ENCODE measurements at regions not wholly inside any gene's neighbourhood (a gene's known extent, or its start where the extent isn't known, plus 50 kb on each side); places are given as distances from the start of the nearest gene placed in this dataset.

DNA sequence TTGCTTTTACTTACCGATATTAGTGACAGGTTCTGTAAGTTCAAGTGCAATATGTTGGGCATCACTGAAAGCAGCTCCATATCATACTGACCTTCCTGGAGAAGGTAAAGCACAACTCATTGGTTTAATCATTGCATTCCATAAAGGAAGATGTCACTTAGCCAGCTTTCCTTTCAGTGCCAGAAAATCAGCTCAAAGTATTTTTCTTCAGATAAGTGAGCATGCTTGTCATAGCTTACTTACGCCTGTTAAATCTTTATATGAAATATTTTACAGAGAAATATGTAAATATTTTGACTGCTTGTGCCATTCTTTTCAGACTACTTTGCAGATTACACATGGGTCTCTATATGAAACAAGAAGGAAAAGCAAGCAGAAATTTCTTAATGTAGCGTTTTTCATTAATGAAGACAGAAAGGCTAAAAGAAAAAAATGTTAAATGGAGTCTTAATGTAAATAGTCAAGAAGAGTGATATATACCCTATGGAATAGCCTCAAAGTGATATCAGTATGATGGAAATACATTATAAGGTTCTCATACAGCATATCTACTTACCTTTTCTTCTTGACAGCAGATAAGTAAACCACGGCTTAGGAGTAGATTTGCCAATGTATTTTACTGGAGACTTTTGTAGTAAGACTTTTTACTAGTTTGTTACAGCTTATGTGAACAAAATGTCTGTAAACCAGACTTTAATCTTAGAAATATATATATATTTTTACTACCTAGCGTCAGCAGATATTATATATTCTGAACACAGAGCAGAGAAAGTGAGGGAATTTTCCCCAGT lies 649.7 kb downstream of the METTL15 start:
- Histone ChIP-seq H2AFZ (ENCODE audit: low read length, unreplicated experiment) (peak overlapping the region; percentile 20), H3K79me2 (ENCODE audit: control insufficient read depth, insufficient read depth, low read length, unreplicated experiment) (no peaks in the 10 kb centered on the region), H3K27ac (ENCODE audit: low read depth, low read length) (peak overlapping the region; percentile 95), H3K4me3 (ENCODE audit: low read depth, low read length) (peak overlapping the region; percentile 55), H3K4me1 (ENCODE audit: control insufficient read depth, insufficient read depth, low read length, unreplicated experiment) (peaks cover 41% of the 10 kb centered on the region), H3K27me3 (ENCODE audit: insufficient read depth, low read length) (no peaks in the 10 kb centered on the region), H3K36me3 (ENCODE audit: insufficient read depth, low read length) (0 out of 2 replicates have a peak, but pooled peaks cover 4% of the 10 kb centered on the region)

GRCh38 chr11:28756977-28757376 lies 648.8 kb downstream of the METTL15 start:
- H3K27me3 ChIP-seq (ENCODE audit: insufficient read depth, low read length), result no peaks in the 10 kb centered on the region
- H3K27ac ChIP-seq (ENCODE audit: low read depth, low read length), result peak overlapping the region; percentile 95
- H2AFZ ChIP-seq (ENCODE audit: low read length, unreplicated experiment), result peak overlapping the region; percentile 44
- peaks cover 41% of the 10 kb centered on the region for H3K4me1 ChIP-seq (ENCODE audit: control insufficient read depth, insufficient read depth, low read length, unreplicated experiment)
- no peaks in the 10 kb centered on the region for H3K79me2 ChIP-seq (ENCODE audit: control insufficient read depth, insufficient read depth, low read length, unreplicated experiment)
- peak overlapping the region; percentile 55 for H3K4me3 ChIP-seq (ENCODE audit: low read depth, low read length)
- 0 out of 2 replicates have a peak, but pooled peaks cover 4% of the 10 kb centered on the region for H3K36me3 ChIP-seq (ENCODE audit: insufficient read depth, low read length)

DNA sequence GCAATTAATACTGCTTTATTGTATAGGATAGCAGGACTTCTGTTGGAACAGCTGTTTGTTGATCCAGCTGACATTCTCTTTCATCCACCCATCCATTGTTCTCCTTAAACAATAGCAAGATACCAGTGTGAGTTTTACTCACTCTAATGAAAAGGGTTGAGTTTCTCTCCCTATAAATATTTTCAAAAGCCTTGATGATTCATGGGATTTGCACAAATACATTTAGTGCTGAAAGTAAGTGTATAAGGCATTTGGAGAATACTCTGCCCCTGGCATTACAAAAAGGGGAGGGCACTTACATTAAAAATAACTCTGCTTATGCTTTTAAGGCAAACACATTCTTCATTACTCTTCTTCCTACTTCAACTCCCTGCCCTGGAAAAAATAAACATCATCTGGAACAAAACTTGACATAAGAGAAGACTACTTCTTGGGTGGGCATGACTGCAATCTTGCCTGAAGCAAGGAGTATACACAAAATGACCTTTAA lies 634.9 kb downstream of the METTL15 start:
- no peak overlapping the region for H3K27ac ChIP-seq (ENCODE audit: low read depth, low read length)
- H3K36me3 ChIP-seq (ENCODE audit: insufficient read depth, low read length), result peaks cover 6% of the 10 kb centered on the region; the same call in 1 of the 2 replicates
- no peaks in the 10 kb centered on the region for H3K79me2 ChIP-seq (ENCODE audit: control insufficient read depth, insufficient read depth, low read length, unreplicated experiment)
- no peak overlapping the region for H2AFZ ChIP-seq (ENCODE audit: low read length, unreplicated experiment)
- peaks cover 15% of the 10 kb centered on the region for H3K4me1 ChIP-seq (ENCODE audit: control insufficient read depth, insufficient read depth, low read length, unreplicated experiment)
- no peak overlapping the region for H3K4me3 ChIP-seq (ENCODE audit: low read depth, low read length)
- H3K27me3 ChIP-seq (ENCODE audit: insufficient read depth, low read length), result no peaks in the 10 kb centered on the region

GRCh38 chr11:28739489-28740280 lies 631.5 kb downstream of the METTL15 start:
- H3K4me1 ChIP-seq (ENCODE audit: control insufficient read depth, insufficient read depth, low read length, unreplicated experiment), result peaks cover 37% of the 10 kb centered on the region
- no peaks in the 10 kb centered on the region for H3K36me3 ChIP-seq (ENCODE audit: insufficient read depth, low read length)
- no peaks in the 10 kb centered on the region for H3K27me3 ChIP-seq (ENCODE audit: insufficient read depth, low read length)
- peaks cover 2% of the 10 kb centered on the region for H3K79me2 ChIP-seq (ENCODE audit: control insufficient read depth, insufficient read depth, low read length, unreplicated experiment)
- H2AFZ ChIP-seq (ENCODE audit: low read length, unreplicated experiment), result no peak overlapping the region
- no peak overlapping the region for H3K27ac ChIP-seq (ENCODE audit: low read depth, low read length)
- no peak overlapping the region for H3K4me3 ChIP-seq (ENCODE audit: low read depth, low read length)

- H3K27ac ChIP-seq (ENCODE audit: low read depth, low read length), result no peak overlapping the region
- no peak overlapping the region for H2AFZ ChIP-seq (ENCODE audit: low read length, unreplicated experiment)
- H3K27me3 ChIP-seq (ENCODE audit: insufficient read depth, low read length), result no peaks in the 10 kb centered on the region
Observed at GRCh38 chr11:28738549-28738948, 630.4 kb downstream of the METTL15 start.

GRCh38 chr11:28736256-28736655 lies 628.1 kb downstream of the METTL15 start:
- H3K4me3 ChIP-seq (ENCODE audit: low read depth, low read length), result peak overlapping the region; percentile 46
- peak overlapping the region; percentile 32 for H3K27ac ChIP-seq (ENCODE audit: low read depth, low read length)
- H3K27me3 ChIP-seq (ENCODE audit: insufficient read depth, low read length), result no peaks in the 10 kb centered on the region
- peak overlapping the region; percentile 84 for H2AFZ ChIP-seq (ENCODE audit: low read length, unreplicated experiment)
- H3K79me2 ChIP-seq (ENCODE audit: control insufficient read depth, insufficient read depth, low read length, unreplicated experiment), result peaks cover 6% of the 10 kb centered on the region
- H3K4me1 ChIP-seq (ENCODE audit: control insufficient read depth, insufficient read depth, low read length, unreplicated experiment), result peaks cover 39% of the 10 kb centered on the region
- H3K36me3 ChIP-seq (ENCODE audit: insufficient read depth, low read length), result no peaks in the 10 kb centered on the region

More at GRCh38 chr11:28738549-28738948, 630.4 kb downstream of the METTL15 start:
- Histone ChIP-seq H3K4me1 (ENCODE audit: control insufficient read depth, insufficient read depth, low read length, unreplicated experiment) (peaks cover 37% of the 10 kb centered on the region), H3K79me2 (ENCODE audit: control insufficient read depth, insufficient read depth, low read length, unreplicated experiment) (peaks cover 2% of the 10 kb centered on the region), H3K4me3 (ENCODE audit: low read depth, low read length) (no peak overlapping the region), H3K36me3 (ENCODE audit: insufficient read depth, low read length) (no peaks in the 10 kb centered on the region)

- no peak overlapping the region for H3K27ac ChIP-seq (ENCODE audit: low read depth, low read length)
- H2AFZ ChIP-seq (ENCODE audit: low read length, unreplicated experiment), result peak overlapping the region; percentile 84
- peaks cover 46% of the 10 kb centered on the region for H3K4me1 ChIP-seq (ENCODE audit: control insufficient read depth, insufficient read depth, low read length, unreplicated experiment)
- H3K36me3 ChIP-seq (ENCODE audit: insufficient read depth, low read length), result no peaks in the 10 kb centered on the region
- H3K79me2 ChIP-seq (ENCODE audit: control insufficient read depth, insufficient read depth, low read length, unreplicated experiment), result peaks cover 6% of the 10 kb centered on the region
- H3K4me3 ChIP-seq (ENCODE audit: low read depth, low read length), result no peak overlapping the region; the same call in 1 of the 2 replicates
- H3K27me3 ChIP-seq (ENCODE audit: insufficient read depth, low read length), result no peaks in the 10 kb centered on the region
Observed at GRCh38 chr11:28735511-28735910, 627.3 kb downstream of the METTL15 start.

GRCh38 chr11:28730889-28731288 lies 622.7 kb downstream of the METTL15 start:
- Histone ChIP-seq H3K4me3 (ENCODE audit: low read depth, low read length) (peak overlapping the region; percentile 25; the same call in 1 of the 2 replicates), H3K79me2 (ENCODE audit: control insufficient read depth, insufficient read depth, low read length, unreplicated experiment) (peaks cover 3% of the 10 kb centered on the region)

DNA sequence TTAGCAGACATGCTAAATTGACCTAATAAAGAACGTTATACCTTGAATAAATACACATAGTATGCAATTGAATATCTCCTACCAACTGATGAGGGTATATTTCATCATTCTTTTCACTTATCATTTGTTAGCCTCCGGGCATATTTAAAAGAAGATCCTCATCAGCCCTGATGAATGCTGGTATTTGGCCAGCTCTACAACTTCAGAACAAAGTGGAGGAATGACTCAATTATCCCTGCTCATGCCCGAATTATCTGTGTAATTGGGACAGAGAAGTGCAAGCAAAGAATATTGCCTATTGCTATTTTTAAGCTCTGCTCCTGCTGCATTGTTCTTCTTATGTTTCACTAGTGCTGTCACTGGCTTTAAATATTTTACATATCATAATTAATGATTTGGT lies 622.1 kb downstream of the METTL15 start:
- Histone ChIP-seq H3K4me3 (ENCODE audit: low read depth, low read length) (peak overlapping the region; percentile 25; the same call in 1 of the 2 replicates), H3K27me3 (ENCODE audit: insufficient read depth, low read length) (no peaks in the 10 kb centered on the region), H2AFZ (ENCODE audit: low read length, unreplicated experiment) (no peak overlapping the region), H3K27ac (ENCODE audit: low read depth, low read length) (no peak overlapping the region), H3K4me1 (ENCODE audit: control insufficient read depth, insufficient read depth, low read length, unreplicated experiment) (peaks cover 34% of the 10 kb centered on the region), H3K79me2 (ENCODE audit: control insufficient read depth, insufficient read depth, low read length, unreplicated experiment) (peaks cover 3% of the 10 kb centered on the region), H3K36me3 (ENCODE audit: insufficient read depth, low read length) (no peaks in the 10 kb centered on the region)

More at GRCh38 chr11:28730889-28731288, 622.7 kb downstream of the METTL15 start:
- Histone ChIP-seq H2AFZ (ENCODE audit: low read length, unreplicated experiment) (no peak overlapping the region), H3K27ac (ENCODE audit: low read depth, low read length) (no peak overlapping the region), H3K27me3 (ENCODE audit: insufficient read depth, low read length) (no peaks in the 10 kb centered on the region), H3K4me1 (ENCODE audit: control insufficient read depth, insufficient read depth, low read length, unreplicated experiment) (peaks cover 39% of the 10 kb centered on the region), H3K36me3 (ENCODE audit: insufficient read depth, low read length) (no peaks in the 10 kb centered on the region)

DNA sequence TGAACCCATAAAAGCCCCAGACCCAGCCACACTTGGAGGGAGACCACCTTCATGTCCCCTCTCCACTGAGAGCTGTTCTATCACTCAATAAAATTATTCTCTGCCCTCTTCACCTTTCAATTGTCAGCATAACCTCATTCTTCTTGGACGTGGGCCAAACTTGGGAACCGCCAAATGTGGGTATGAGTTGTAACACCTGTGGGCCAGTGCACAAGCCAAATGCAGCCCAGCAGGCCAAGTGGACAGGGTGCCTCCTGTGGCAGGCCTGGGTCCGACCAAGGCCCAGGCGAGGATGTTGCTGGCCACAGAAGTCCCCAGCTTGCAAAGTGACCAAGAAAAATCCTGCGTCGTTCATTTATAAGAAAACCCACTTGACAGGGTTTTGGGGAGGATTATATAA lies 621.2 kb downstream of the METTL15 start:
- H3K36me3 ChIP-seq (ENCODE audit: insufficient read depth, low read length), result no peaks in the 10 kb centered on the region
- H2AFZ ChIP-seq (ENCODE audit: low read length, unreplicated experiment), result no peak overlapping the region
- no peak overlapping the region for H3K4me3 ChIP-seq (ENCODE audit: low read depth, low read length)
- H3K4me1 ChIP-seq (ENCODE audit: control insufficient read depth, insufficient read depth, low read length, unreplicated experiment), result peaks cover 29% of the 10 kb centered on the region
- peaks cover 7% of the 10 kb centered on the region for H3K79me2 ChIP-seq (ENCODE audit: control insufficient read depth, insufficient read depth, low read length, unreplicated experiment)
- no peaks in the 10 kb centered on the region for H3K27me3 ChIP-seq (ENCODE audit: insufficient read depth, low read length)
- H3K27ac ChIP-seq (ENCODE audit: low read depth, low read length), result no peak overlapping the region
